ENCODE measurements at regions not wholly inside any gene's neighbourhood (a gene's known extent, or its start where the extent isn't known, plus 50 kb on each side); places are given as distances from the start of the nearest gene placed in this dataset.
"Not testable (repeated sequence)": the region's sequence is repeated elsewhere in the genome, so short reads cannot be mapped to it uniquely, and the experiment has no call there.

- peak overlapping the region; percentile 50 for H3K9ac ChIP-seq (ENCODE audit: low read length)
- H3K4me3 ChIP-seq (ENCODE audit: low read length), result peak overlapping the region; percentile 38
- H3K36me3 ChIP-seq (ENCODE audit: insufficient read depth, low read length); H4K20me1 ChIP-seq (ENCODE audit: insufficient read depth); H3K27me3 ChIP-seq (ENCODE audit: insufficient read depth, low read depth, low read length); H3K79me2 ChIP-seq (replicated peaks; ENCODE audit: insufficient read depth, low read length); H3F3A ChIP-seq (ENCODE audit: insufficient read depth, low read length, poor library complexity, severe bottlenecking); H3K9me2 ChIP-seq (ENCODE audit: insufficient read depth, low read length); H3K9me3 ChIP-seq (ENCODE audit: low read length); H3K4me2 ChIP-seq (ENCODE audit: low read length): not testable (repeated sequence)
- H3K27ac ChIP-seq (ENCODE audit: low read length), result peak overlapping the region; percentile 92
- peak overlapping the region; percentile 56 for H2AFZ ChIP-seq (ENCODE audit: low read depth, low read length)
- TF ChIP-seq SMC3 (conservative IDR thresholded peaks at IDR 0.05; ENCODE audit: poor library complexity), result peak; percentile 29
Observed at GRCh38 chr14:27799066-27800028, 967.2 kb upstream of the FOXG1 start.

- not testable (repeated sequence) for H3K4me2 ChIP-seq (ENCODE audit: low read length); H4K20me1 ChIP-seq (ENCODE audit: insufficient read depth); H2AFZ ChIP-seq (ENCODE audit: low read depth, low read length); H3K9ac ChIP-seq (ENCODE audit: low read length); H3K9me3 ChIP-seq (ENCODE audit: low read length); H3K36me3 ChIP-seq (ENCODE audit: insufficient read depth, low read length); H3F3A ChIP-seq (ENCODE audit: insufficient read depth, low read length, poor library complexity, severe bottlenecking); H3K79me2 ChIP-seq (replicated peaks; ENCODE audit: insufficient read depth, low read length); H3K27me3 ChIP-seq (ENCODE audit: insufficient read depth, low read depth, low read length); H3K27ac ChIP-seq (ENCODE audit: low read length); H3K9me2 ChIP-seq (ENCODE audit: insufficient read depth, low read length); H3K4me3 ChIP-seq (ENCODE audit: low read length)
Observed at GRCh38 chr14:27817746-27818430, 948.7 kb upstream of the FOXG1 start.

- not testable (repeated sequence) for H3K36me3 ChIP-seq (ENCODE audit: insufficient read depth, low read length); H3K27ac ChIP-seq (ENCODE audit: low read length); H3K4me3 ChIP-seq (ENCODE audit: low read length); H3K27me3 ChIP-seq (ENCODE audit: insufficient read depth, low read depth, low read length); H3K79me2 ChIP-seq (replicated peaks; ENCODE audit: insufficient read depth, low read length); H3K9me3 ChIP-seq (ENCODE audit: low read length); H4K20me1 ChIP-seq (ENCODE audit: insufficient read depth); H3K9me2 ChIP-seq (ENCODE audit: insufficient read depth, low read length); H3K9ac ChIP-seq (ENCODE audit: low read length); H3F3A ChIP-seq (ENCODE audit: insufficient read depth, low read length, poor library complexity, severe bottlenecking); H2AFZ ChIP-seq (ENCODE audit: low read depth, low read length); H3K4me2 ChIP-seq (ENCODE audit: low read length)
Observed at GRCh38 chr14:27826149-27826548, 940.4 kb upstream of the FOXG1 start.

DNA sequence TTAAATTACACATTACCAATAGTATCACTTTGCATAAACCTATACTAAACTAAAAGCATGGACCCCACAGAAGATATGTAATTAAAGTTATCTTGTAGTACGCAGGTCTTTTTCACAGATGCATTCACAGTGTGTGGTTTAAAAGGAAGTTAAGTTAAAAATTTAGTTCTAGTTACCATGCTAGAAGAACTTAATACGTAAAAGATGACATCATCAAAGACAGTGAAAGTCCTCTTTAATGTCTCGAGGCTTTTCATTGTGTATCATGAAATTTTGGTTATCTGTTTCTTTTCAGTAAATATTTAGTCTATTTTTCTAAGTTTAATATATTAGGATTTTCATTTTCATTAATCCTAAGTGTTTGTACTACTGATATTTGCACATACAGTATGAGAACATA lies 934.6 kb upstream of the FOXG1 start:
- H3K4me2 ChIP-seq (ENCODE audit: low read length); H3K27ac ChIP-seq (ENCODE audit: low read length); H3K9me3 ChIP-seq (ENCODE audit: low read length); H3K79me2 ChIP-seq (replicated peaks; ENCODE audit: insufficient read depth, low read length); H3F3A ChIP-seq (ENCODE audit: insufficient read depth, low read length, poor library complexity, severe bottlenecking); H3K27me3 ChIP-seq (ENCODE audit: insufficient read depth, low read depth, low read length); H3K4me3 ChIP-seq (ENCODE audit: low read length); H3K9me2 ChIP-seq (ENCODE audit: insufficient read depth, low read length); H2AFZ ChIP-seq (ENCODE audit: low read depth, low read length); H3K36me3 ChIP-seq (ENCODE audit: insufficient read depth, low read length); H3K9ac ChIP-seq (ENCODE audit: low read length); H4K20me1 ChIP-seq (ENCODE audit: insufficient read depth): not testable (repeated sequence)

DNA sequence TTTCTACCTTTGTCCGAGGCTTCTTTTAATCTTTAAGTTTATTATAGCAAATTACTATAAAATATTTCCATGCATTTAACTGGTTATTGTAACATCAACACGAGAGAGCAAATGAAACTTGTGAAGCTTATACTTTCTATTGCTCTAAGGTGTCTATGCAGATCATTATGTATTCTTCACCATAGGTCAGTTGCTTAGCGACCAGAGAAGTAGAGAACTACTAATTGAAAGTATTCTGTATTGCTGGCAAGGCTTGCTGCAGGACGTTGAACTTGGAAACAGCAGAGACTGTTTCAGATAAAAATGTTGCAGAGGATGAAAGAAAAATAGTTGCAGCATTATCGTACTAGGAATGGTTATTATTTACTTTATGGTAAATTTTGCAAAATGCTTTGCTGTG lies 933.6 kb upstream of the FOXG1 start:
- H3K9ac ChIP-seq (ENCODE audit: low read length); H3K9me3 ChIP-seq (ENCODE audit: low read length): not testable (repeated sequence)
- H3K27ac ChIP-seq (ENCODE audit: low read length), result peak overlapping the region; percentile 12

More for the DNA sequence above, 933.6 kb upstream of the FOXG1 start:
- H3K36me3 ChIP-seq (ENCODE audit: insufficient read depth, low read length); H2AFZ ChIP-seq (ENCODE audit: low read depth, low read length); H3K9me2 ChIP-seq (ENCODE audit: insufficient read depth, low read length); H3K4me3 ChIP-seq (ENCODE audit: low read length); H3K27me3 ChIP-seq (ENCODE audit: insufficient read depth, low read depth, low read length); H4K20me1 ChIP-seq (ENCODE audit: insufficient read depth); H3K79me2 ChIP-seq (replicated peaks; ENCODE audit: insufficient read depth, low read length); H3F3A ChIP-seq (ENCODE audit: insufficient read depth, low read length, poor library complexity, severe bottlenecking); H3K4me2 ChIP-seq (ENCODE audit: low read length): not testable (repeated sequence)
